Uterus (tissue), 3 donors: ENCODE measurements at regions not wholly inside any gene's neighbourhood (a gene's known extent, or its start where the extent isn't known, plus 50 kb on each side); places are given as distances from the start of the nearest gene placed in this dataset.

Experiments used
- DNase-seq, 2 donors: peaks; one replicate each; pipeline ENCODE4 v3.0.0-alpha.2; 2019 to 2020
- H3K27ac ChIP-seq, 2 donors: fragments of 200-600 bp; sonication (generic); 1 replicate in 1 of 2; 2 replicates in 1 of 2; pipeline ENCODE4 v1.5.1; 2016 to 2018
- H3K27me3 ChIP-seq, 2 donors: fragments of 200-600 bp; sonication (generic); one replicate each; pipeline ENCODE4 v1.5.1; 2018 to 2019; ENCODE audit warnings: control low read depth in 1 of 2
- H3K36me3 ChIP-seq, 2 donors: fragments of 200-600 bp; sonication (generic); one replicate each; pipeline ENCODE4 v1.5.1; 2019; ENCODE audit warnings: control low read depth in 1 of 2
- H3K4me1 ChIP-seq, 2 donors: fragments of 200-600 bp; sonication (generic); one replicate each; pipeline ENCODE4 v1.5.1; 2018 to 2019; ENCODE audit warnings: control low read depth in 1 of 2
- H3K4me3 ChIP-seq, 2 donors: fragments of 200-600 bp; sonication (generic); 1 replicate in 1 of 2; 2 replicates in 1 of 2; pipeline ENCODE4 v1.5.1; 2018 to 2019; ENCODE audit warnings: mild to moderate bottlenecking in 1 of 2
- H3K9me3 ChIP-seq, 2 donors: fragments of 200-600 bp; sonication (generic); one replicate each; pipeline ENCODE4 v1.5.1; 2019; ENCODE audit warnings: control low read depth in 1 of 2
- POLR2A ChIP-seq, 2 donors: fragments of 450-650 bp; IDR thresholded peaks; one replicate each; pipeline ENCODE4 v1.6.1; 2016; ENCODE audit warnings: antibody characterized with exemption in 2 of 2, mild to moderate bottlenecking in 1 of 2, moderate library complexity in 1 of 2
- intact Hi-C: fragments of 100-400 bp; cut with DNase I; formaldehyde crosslinking; loops from one replicate; pipeline ENCODE4 v1.15.1; 2023; ENCODE audit warnings: low total_unique reads
- TF ChIP-seq, protein P1 (sequence below), 4 experiments: fragments of 200-600 bp in 2 of 4; fragments of 450-650 bp in 2 of 4; sonication (generic) in 2 of 4; IDR thresholded peaks; one replicate each; pipeline ENCODE4 v1.5.1; 2016 to 2019; ENCODE audit warnings: antibody characterized with exemption in 4 of 4, mild to moderate bottlenecking in 2 of 4, moderate library complexity in 1 of 4
- donor health status: DM: yes; HTN: yes; CAD: no.

DNA sequence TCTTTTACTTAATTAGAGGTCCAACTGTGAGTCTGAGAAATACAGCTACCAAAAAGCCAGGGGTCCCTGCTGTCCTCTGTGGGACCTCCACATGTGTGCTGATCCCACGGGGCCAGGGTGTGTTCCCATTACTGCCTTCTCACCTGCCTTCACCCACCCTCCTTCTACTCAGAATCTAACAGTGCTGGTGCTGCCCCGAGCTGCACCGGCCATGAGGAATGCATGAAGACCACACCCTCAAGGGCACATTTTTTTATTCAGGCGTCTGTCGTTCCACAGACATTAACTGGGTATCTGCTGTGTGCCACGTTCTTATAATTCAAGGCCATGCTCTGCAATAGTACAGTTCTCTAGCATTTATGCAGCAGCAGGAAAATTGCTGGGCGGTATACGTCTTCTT, 188.5 kb upstream of the PFKP start:
- Histone ChIP-seq H3K4me3 (no peak overlapping the region), H3K4me1 (no peaks in the 10 kb centered on the region), H3K9me3 (no peaks in the 10 kb centered on the region), H3K27me3 (no peaks in the 10 kb centered on the region), H3K36me3 (no peaks in the 10 kb centered on the region), H3K27ac (no peak overlapping the region)
- DNase-seq = no peak
- TF ChIP-seq, protein P1, sequence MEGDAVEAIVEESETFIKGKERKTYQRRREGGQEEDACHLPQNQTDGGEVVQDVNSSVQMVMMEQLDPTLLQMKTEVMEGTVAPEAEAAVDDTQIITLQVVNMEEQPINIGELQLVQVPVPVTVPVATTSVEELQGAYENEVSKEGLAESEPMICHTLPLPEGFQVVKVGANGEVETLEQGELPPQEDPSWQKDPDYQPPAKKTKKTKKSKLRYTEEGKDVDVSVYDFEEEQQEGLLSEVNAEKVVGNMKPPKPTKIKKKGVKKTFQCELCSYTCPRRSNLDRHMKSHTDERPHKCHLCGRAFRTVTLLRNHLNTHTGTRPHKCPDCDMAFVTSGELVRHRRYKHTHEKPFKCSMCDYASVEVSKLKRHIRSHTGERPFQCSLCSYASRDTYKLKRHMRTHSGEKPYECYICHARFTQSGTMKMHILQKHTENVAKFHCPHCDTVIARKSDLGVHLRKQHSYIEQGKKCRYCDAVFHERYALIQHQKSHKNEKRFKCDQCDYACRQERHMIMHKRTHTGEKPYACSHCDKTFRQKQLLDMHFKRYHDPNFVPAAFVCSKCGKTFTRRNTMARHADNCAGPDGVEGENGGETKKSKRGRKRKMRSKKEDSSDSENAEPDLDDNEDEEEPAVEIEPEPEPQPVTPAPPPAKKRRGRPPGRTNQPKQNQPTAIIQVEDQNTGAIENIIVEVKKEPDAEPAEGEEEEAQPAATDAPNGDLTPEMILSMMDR (IDR thresholded peaks at IDR 0.05) = no peak
- TF ChIP-seq POLR2A (IDR thresholded peaks at IDR 0.05) = no peak
- intact Hi-C loops = no loop called here

DNA sequence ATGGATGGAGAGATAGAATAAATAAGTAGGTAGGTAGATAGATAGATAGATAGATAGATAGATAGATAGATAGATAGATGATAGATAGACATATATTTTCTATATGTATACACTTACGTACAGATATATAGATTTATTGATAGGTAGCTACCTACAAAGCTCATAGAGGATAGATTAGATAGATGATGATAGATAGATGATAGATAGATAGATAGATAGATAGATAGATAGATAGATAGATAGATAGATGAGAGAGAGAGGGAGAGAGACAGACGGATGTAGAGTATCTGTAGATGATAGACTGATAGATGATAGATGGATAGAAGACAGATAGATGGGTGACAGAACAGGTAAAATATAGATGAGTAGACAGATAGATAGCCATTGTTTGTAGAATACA, 191.3 kb upstream of the PFKP start:
- Histone ChIP-seq H3K27me3 (no peaks in the 10 kb centered on the region), H3K27ac (no peak overlapping the region), H3K36me3 (no peaks in the 10 kb centered on the region), H3K9me3 (no peaks in the 10 kb centered on the region), H3K4me1 (no peaks in the 10 kb centered on the region), H3K4me3 (no peak overlapping the region)
- DNase-seq = no peak
- TF ChIP-seq POLR2A (IDR thresholded peaks at IDR 0.05) = no peak
- TF ChIP-seq, protein P1 (IDR thresholded peaks at IDR 0.05) = no peak
- intact Hi-C loops = no loop called here

DNA sequence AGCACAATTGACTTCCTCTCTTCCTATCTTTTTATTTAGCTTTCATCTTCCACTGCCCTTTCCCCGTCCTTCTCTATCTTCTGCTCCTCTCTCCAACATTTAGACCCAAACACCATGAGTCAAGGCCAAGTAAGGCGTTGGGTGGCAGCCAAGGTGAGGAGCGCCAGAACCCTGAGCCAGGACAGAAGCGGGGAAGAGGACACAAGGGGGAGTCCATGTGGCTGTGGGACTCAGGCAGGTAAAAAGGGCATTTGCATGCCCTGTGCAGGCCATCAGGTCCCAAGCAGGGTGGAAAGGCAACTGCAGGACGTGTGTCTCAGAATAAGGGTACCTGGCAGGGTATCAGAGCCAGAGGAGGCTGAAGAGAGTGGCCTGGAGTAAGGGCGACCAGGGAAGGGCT, 192.4 kb upstream of the PFKP start:
- H3K4me1 ChIP-seq = no peaks in the 10 kb centered on the region
- TF ChIP-seq POLR2A (IDR thresholded peaks at IDR 0.05) = no peak
- TF ChIP-seq, protein P1 (IDR thresholded peaks at IDR 0.05) = no peak
- intact Hi-C loops = no loop called here
- no peaks in the 10 kb centered on the region for H3K27me3 ChIP-seq
- H3K27ac ChIP-seq = no peak overlapping the region
- no peak for DNase-seq
- H3K4me3 ChIP-seq = no peak overlapping the region
- H3K36me3 ChIP-seq = no peaks in the 10 kb centered on the region
- no peaks in the 10 kb centered on the region for H3K9me3 ChIP-seq

DNA sequence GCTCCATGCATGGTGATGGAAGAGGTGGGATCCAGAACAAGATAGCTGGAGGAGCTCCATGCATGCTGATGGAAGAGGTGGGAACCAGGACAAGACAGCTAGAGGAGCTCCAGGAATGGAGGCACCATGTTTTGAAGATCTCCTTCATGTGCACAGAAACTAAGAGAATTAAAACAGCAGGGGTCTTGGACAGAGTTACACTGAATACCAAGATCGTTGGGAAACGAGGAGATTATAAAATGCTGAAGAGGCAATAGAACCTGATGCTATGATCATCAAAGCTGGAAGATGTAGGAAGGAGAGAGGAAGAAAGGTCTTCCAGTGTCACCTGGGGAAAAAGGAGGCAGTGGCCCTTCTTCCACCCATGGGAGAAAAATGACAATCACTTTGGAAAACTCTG, 193.6 kb upstream of the PFKP start:
- H3K27ac ChIP-seq = no peak overlapping the region

DNA sequence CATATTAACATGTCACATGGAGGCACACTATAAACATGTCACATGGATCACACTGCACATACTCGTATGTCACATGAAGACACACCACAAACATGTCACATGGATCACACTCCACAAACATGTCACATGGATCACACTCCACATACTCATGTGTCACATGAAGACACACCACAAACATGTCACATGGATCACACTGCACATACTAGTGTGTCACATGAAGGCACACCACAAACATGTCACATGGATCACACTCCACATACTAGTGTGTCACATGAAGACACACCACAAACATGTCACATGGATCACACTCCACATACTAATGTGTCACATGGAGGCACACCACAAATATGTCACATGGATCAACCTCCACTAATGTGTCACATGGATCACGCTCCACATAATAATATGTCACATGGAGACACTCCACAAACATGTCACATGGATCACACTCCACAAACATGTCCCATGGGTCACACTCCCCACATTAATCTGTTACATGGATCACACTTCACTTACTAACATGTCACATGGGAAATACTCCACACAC, 195.6 kb upstream of the PFKP start:
- no peaks in the 10 kb centered on the region for H3K9me3 ChIP-seq
- no peaks in the 10 kb centered on the region for H3K27me3 ChIP-seq
- no peaks in the 10 kb centered on the region for H3K4me1 ChIP-seq
- intact Hi-C loops = no loop called here
- no peaks in the 10 kb centered on the region for H3K36me3 ChIP-seq
- TF ChIP-seq POLR2A (IDR thresholded peaks at IDR 0.05) = no peak
- TF ChIP-seq, protein P1 (IDR thresholded peaks at IDR 0.05) = no peak
- DNase-seq = no peak
- no peak overlapping the region for H3K27ac ChIP-seq
- H3K4me3 ChIP-seq = no peak overlapping the region

More for the DNA sequence above, 193.6 kb upstream of the PFKP start:
- Histone ChIP-seq H3K4me3 (no peak overlapping the region), H3K27me3 (no peaks in the 10 kb centered on the region), H3K36me3 (no peaks in the 10 kb centered on the region), H3K4me1 (no peaks in the 10 kb centered on the region), H3K9me3 (no peaks in the 10 kb centered on the region)
- intact Hi-C loops = no loop called here
- DNase-seq = no peak
- TF ChIP-seq POLR2A (IDR thresholded peaks at IDR 0.05) = no peak
- TF ChIP-seq, protein P1 (IDR thresholded peaks at IDR 0.05) = no peak
